ENCODE measurements at regions not wholly inside any gene's neighbourhood (a gene's known extent, or its start where the extent isn't known, plus 50 kb on each side); places are given as distances from the start of the nearest gene placed in this dataset.

DNA sequence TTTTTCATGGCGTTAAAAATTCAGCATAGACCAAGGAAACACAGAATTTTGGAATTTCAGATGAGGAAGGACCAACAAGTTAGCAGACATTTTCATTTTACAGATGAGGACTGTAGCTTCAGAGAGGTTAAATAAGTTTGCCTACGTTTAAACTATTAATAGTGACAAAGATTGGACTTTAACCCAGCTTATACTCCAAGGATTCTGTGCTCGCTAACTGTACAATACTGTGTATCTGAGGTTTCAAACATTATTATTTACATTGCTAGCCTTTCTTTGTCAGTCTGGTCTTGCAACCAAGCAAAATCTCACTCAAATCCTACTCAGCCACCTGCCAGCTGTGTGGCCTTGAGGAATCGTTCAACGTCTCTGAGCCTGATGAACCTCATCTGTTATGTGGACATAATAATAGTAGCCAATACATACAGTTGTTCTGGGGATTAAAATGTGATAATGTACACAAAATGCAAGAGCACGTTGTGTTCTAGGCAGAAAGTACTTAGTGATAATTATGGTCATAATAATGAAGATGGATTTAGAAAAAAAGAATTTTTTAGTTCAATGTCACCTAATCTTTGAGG, 462.4 kb upstream of the TRIB2 start:
- H3K36me3 Mint-ChIP-seq: no peaks in the 10 kb centered on the region
- H3K9me3 Mint-ChIP-seq: peaks cover 8% of the 10 kb centered on the region
- TF ChIP-seq, protein P1, sequence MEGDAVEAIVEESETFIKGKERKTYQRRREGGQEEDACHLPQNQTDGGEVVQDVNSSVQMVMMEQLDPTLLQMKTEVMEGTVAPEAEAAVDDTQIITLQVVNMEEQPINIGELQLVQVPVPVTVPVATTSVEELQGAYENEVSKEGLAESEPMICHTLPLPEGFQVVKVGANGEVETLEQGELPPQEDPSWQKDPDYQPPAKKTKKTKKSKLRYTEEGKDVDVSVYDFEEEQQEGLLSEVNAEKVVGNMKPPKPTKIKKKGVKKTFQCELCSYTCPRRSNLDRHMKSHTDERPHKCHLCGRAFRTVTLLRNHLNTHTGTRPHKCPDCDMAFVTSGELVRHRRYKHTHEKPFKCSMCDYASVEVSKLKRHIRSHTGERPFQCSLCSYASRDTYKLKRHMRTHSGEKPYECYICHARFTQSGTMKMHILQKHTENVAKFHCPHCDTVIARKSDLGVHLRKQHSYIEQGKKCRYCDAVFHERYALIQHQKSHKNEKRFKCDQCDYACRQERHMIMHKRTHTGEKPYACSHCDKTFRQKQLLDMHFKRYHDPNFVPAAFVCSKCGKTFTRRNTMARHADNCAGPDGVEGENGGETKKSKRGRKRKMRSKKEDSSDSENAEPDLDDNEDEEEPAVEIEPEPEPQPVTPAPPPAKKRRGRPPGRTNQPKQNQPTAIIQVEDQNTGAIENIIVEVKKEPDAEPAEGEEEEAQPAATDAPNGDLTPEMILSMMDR (conservative IDR thresholded peaks at IDR 0.05): no peak
- no peaks in the 10 kb centered on the region for H3K4me1 Mint-ChIP-seq (ENCODE audit: unreplicated experiment)
- H3K27ac Mint-ChIP-seq: no peak overlapping the region
- no peak for DNase-seq (ENCODE audit: extremely low spot score, unreplicated experiment)
- H3K4me3 Mint-ChIP-seq: no peak overlapping the region
- H3K27me3 Mint-ChIP-seq: no peaks in the 10 kb centered on the region

DNA sequence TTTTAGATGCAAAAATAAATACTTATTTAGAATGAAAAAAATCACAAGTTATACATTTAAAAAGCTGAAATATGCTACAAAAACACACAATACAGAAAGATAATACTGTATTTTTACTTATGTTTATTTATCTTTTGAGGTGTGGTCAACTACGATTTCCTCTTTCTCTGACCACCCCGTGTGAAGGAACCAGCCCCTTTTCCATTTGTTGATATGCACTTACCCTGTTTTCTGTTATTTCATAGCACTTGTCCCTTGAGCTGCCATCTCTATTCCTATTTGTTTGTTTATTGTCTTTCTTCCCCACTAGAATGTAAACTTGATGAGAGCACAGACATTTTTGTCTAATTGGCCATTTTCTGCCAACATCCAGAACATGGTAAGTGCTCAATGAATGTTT, 460.5 kb upstream of the TRIB2 start:
- H3K4me3 Mint-ChIP-seq: no peak overlapping the region
- no peaks in the 10 kb centered on the region for H3K36me3 Mint-ChIP-seq
- DNase-seq (ENCODE audit: extremely low spot score, unreplicated experiment): no peak
- peaks cover 3% of the 10 kb centered on the region for H3K27me3 Mint-ChIP-seq
- H3K4me1 Mint-ChIP-seq (ENCODE audit: unreplicated experiment): no peaks in the 10 kb centered on the region
- TF ChIP-seq, protein P1 (conservative IDR thresholded peaks at IDR 0.05): no peak
- H3K9me3 Mint-ChIP-seq: peaks cover 8% of the 10 kb centered on the region
- H3K27ac Mint-ChIP-seq: no peak overlapping the region

DNA sequence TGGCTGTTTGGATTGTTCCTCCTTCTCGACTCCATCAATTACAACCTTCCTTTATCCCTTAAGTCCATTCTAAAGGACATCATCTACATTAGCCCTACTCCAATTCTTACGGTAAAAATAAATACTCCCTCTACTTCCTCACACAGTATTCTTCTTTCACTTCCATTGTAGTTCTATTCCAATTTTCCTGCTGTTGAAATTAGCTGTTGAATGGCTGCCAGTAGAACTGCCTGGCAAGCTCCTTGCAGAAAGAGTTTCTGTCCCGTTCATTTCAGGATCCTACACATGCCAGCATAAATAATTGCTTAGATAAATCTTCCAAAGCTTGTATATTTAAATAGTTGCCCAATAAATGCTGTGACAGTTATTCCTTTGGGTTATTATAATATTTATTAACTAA, 459.3 kb upstream of the TRIB2 start:
- Mint-ChIP-seq H3K4me1 (ENCODE audit: unreplicated experiment) (peaks cover 9% of the 10 kb centered on the region), H3K36me3 (no peaks in the 10 kb centered on the region), H3K4me3 (no peak overlapping the region), H3K27ac (no peak overlapping the region), H3K9me3 (peaks cover 10% of the 10 kb centered on the region), H3K27me3 (peaks cover 3% of the 10 kb centered on the region)
- TF ChIP-seq, protein P1 (conservative IDR thresholded peaks at IDR 0.05): no peak
- no peak for DNase-seq (ENCODE audit: extremely low spot score, unreplicated experiment)

DNA sequence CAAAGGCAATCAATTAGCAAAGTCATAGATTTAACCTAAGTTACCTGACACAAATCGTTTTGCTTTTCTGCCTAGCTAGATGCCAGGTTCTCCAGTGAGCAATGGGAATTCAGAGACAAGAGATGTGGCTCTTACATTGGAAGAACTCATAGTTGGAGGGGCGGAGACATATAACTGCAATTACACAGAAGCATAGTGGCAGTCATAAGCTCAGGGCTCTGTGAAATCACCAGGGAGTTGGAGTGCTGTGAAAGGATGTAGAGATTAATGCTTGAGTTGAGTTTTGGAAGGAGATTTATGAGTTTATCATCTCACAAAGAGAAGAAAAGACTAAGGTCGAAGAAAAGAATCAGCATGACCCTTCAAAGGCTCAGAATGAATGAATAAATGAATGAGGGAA, 457.2 kb upstream of the TRIB2 start:
- no peaks in the 10 kb centered on the region for H3K36me3 Mint-ChIP-seq
- no peak overlapping the region for H3K27ac Mint-ChIP-seq
- H3K4me3 Mint-ChIP-seq: no peak overlapping the region
- peaks cover 7% of the 10 kb centered on the region for H3K9me3 Mint-ChIP-seq
- peaks cover 3% of the 10 kb centered on the region for H3K27me3 Mint-ChIP-seq
- peaks cover 13% of the 10 kb centered on the region for H3K4me1 Mint-ChIP-seq (ENCODE audit: unreplicated experiment)
- TF ChIP-seq, protein P1 (conservative IDR thresholded peaks at IDR 0.05): no peak
- DNase-seq (ENCODE audit: extremely low spot score, unreplicated experiment): no peak

DNA sequence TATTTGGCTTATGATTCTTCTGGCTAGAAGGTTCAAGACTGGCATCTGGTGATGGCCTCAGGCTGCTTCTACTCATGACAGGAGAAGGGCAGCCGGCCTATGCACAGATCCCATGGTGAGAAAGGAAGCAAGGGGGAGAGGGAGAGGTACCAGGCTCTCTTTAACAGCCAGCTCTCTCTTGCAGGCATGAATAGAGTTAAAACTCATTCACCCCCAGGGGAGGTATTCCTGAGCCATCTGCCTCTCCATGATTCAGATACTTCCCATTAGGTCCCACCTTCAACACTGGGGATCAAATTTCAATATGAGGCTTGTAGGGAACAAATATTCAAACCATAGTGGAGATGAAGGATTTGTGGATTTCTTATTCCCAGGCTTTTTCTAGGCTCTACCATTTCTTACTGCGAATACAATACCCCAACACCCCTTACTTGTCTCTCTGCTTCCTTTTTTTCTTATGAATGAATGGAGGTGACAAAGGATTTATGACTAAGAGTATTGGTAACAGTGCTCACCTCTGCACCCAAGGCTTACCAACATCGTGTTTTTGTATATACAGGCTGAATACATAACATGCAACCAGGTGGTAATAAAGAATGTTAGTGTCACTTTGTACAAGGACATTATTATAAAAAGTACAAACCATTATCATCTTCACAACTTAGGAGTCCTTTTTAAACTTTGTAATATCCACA, 454.6 kb upstream of the TRIB2 start:
- peaks cover 7% of the 10 kb centered on the region for H3K9me3 Mint-ChIP-seq
- TF ChIP-seq, protein P1 (conservative IDR thresholded peaks at IDR 0.05): no peak
- no peak for DNase-seq (ENCODE audit: extremely low spot score, unreplicated experiment)
- no peaks in the 10 kb centered on the region for H3K36me3 Mint-ChIP-seq
- H3K27me3 Mint-ChIP-seq: peaks cover 3% of the 10 kb centered on the region
- no peak overlapping the region for H3K27ac Mint-ChIP-seq
- peaks cover 13% of the 10 kb centered on the region for H3K4me1 Mint-ChIP-seq (ENCODE audit: unreplicated experiment)
- H3K4me3 Mint-ChIP-seq: no peak overlapping the region
